Endothelial cell of umbilical vein (primary cell): ENCODE measurements at regions not wholly inside any gene's neighbourhood (a gene's known extent, or its start where the extent isn't known, plus 50 kb on each side); places are given as distances from the start of the nearest gene placed in this dataset.

Experiments
- CTCF ChIP-seq, 2 donors: IDR thresholded peaks; 1 replicate in 1 of 2; 2 replicates in 1 of 2; pipeline ENCODE4 v1.5.1; 2011; ENCODE audit warnings: low read length in 2 of 2, mild to moderate bottlenecking in 2 of 2, moderate library complexity in 2 of 2, control low read depth in 1 of 2, inconsistent platforms in 1 of 2, low read depth in 1 of 2; ENCODE audit not compliant: insufficient read depth in 1 of 2; ENCODE audit errors: extremely low read depth in 1 of 2
- EZH2 ChIP-seq: IDR thresholded peaks from 2 replicates; pipeline ENCODE4 v1.6.1; 2012; ENCODE audit warnings: borderline replicate concordance, low read depth, mild to moderate bottlenecking, moderate library complexity, low read length, inconsistent platforms; ENCODE audit not compliant: severe bottlenecking
- MYC ChIP-seq: IDR thresholded peaks from one replicate; pipeline ENCODE4 v1.6.1; 2011; ENCODE audit warnings: mild to moderate bottlenecking, low read depth, low read length
- POLR2A ChIP-seq: IDR thresholded peaks from 2 replicates; pipeline ENCODE4 v1.6.1; 2012; ENCODE audit warnings: low read depth, mild to moderate bottlenecking, control low read depth, low read length

GRCh38 chr4:187504974-187505797 is 490.4 kb upstream of the ZFP42 start:
- TF ChIP-seq CTCF (IDR thresholded peaks at IDR 0.05; ENCODE audit: extremely low read depth in 1 of 2, insufficient read depth in 1 of 2, low read depth in 1 of 2, low read length in 2 of 2) = no peak
- TF ChIP-seq POLR2A = no peak
- no peak for TF ChIP-seq EZH2
- TF ChIP-seq MYC = no peak
